Gastrocnemius medialis (tissue), 4 donors: ENCODE measurements at regions not wholly inside any gene's neighbourhood (a gene's known extent, or its start where the extent isn't known, plus 50 kb on each side); places are given as distances from the start of the nearest gene placed in this dataset.

Source experiments
- CTCF ChIP-seq, 5 experiments: fragments of 450-650 bp in 3 of 5; fragments of 200-600 bp in 2 of 5; sonication (generic) in 2 of 5; IDR thresholded peaks in 4 of 5; conservative IDR thresholded peaks in 1 of 5; 1 replicate in 4 of 5; 2 replicates in 1 of 5; pipeline ENCODE4 v1.5.1; 2016 to 2019; ENCODE audit warnings: antibody characterized with exemption in 5 of 5, mild to moderate bottlenecking in 3 of 5, moderate library complexity in 3 of 5
- POLR2A ChIP-seq, 2 donors: fragments of 450-650 bp; IDR thresholded peaks; one replicate each; pipeline ENCODE4 v1.6.1; 2017; ENCODE audit warnings: antibody characterized with exemption in 2 of 2, mild to moderate bottlenecking in 2 of 2, moderate library complexity in 2 of 2

GRCh38 chr2:175436076-175436475 lies 254.6 kb upstream of the ATP5MC3 start:
- TF ChIP-seq CTCF (IDR thresholded peaks at IDR 0.05 in 4 of 5, conservative IDR thresholded peaks at IDR 0.05 in 1 of 5) (no peak), POLR2A (IDR thresholded peaks at IDR 0.05) (no peak)
